ENCODE measurements at regions not wholly inside any gene's neighbourhood (a gene's known extent, or its start where the extent isn't known, plus 50 kb on each side); places are given as distances from the start of the nearest gene placed in this dataset.

DNA sequence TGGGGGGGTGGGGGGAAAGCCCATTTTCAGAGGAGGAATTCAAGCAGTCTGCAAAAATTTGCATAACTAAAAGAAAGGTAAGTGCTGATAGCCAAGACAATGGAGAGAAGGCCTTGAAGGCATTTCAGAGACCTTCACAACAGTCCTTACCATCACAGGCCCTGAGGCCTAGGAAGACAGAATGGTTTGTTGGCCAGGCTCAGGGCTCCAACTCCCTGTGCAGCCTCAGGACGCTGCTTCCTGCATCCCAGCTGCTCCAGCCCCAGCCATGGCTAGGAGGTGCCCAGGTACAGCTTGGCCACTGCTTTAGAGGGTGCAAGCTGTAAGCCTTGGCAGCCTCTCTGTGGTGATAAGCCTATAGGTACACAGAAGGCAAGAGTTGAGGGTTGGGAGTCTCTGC lies 571.6 kb downstream of the MATN1 start:
- CTCF ChIA-PET = no interaction called here
- H3K27ac ChIP-seq = no peak overlapping the region
- no peak for DNase-seq (ENCODE audit: low spot score)
- POLR2A ChIA-PET (ENCODE audit: low non-redundant PET) = no interaction called here
- TF ChIP-seq, protein P1, sequence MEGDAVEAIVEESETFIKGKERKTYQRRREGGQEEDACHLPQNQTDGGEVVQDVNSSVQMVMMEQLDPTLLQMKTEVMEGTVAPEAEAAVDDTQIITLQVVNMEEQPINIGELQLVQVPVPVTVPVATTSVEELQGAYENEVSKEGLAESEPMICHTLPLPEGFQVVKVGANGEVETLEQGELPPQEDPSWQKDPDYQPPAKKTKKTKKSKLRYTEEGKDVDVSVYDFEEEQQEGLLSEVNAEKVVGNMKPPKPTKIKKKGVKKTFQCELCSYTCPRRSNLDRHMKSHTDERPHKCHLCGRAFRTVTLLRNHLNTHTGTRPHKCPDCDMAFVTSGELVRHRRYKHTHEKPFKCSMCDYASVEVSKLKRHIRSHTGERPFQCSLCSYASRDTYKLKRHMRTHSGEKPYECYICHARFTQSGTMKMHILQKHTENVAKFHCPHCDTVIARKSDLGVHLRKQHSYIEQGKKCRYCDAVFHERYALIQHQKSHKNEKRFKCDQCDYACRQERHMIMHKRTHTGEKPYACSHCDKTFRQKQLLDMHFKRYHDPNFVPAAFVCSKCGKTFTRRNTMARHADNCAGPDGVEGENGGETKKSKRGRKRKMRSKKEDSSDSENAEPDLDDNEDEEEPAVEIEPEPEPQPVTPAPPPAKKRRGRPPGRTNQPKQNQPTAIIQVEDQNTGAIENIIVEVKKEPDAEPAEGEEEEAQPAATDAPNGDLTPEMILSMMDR (conservative IDR thresholded peaks at IDR 0.05; ENCODE audit: low read depth) = no peak

DNA sequence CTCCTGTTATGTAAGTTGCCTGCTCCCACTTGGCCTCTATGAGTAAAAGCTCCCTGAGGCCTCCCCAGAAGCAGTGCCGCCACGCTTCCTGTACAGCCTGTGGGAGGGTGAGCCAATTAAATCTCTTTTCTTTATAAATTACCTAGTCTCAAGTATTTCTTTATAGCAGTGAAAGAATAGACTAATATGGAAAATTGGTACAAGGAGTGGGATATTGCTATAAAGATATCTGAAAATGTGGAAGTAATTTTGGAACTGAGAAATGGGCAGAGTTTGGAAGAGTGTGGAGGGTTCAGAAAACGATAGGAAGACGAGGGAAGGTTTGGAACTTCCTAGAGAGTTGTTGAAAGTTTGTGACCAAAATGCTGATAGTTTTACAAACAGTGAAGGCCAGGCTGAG lies 572.3 kb downstream of the MATN1 start:
- no peak overlapping the region for H3K27ac ChIP-seq
- ChIA-PET CTCF (no interaction called here), POLR2A (ENCODE audit: low non-redundant PET) (no interaction called here)
- TF ChIP-seq, protein P1 (conservative IDR thresholded peaks at IDR 0.05; ENCODE audit: low read depth) = no peak
- DNase-seq (ENCODE audit: low spot score) = no peak

DNA sequence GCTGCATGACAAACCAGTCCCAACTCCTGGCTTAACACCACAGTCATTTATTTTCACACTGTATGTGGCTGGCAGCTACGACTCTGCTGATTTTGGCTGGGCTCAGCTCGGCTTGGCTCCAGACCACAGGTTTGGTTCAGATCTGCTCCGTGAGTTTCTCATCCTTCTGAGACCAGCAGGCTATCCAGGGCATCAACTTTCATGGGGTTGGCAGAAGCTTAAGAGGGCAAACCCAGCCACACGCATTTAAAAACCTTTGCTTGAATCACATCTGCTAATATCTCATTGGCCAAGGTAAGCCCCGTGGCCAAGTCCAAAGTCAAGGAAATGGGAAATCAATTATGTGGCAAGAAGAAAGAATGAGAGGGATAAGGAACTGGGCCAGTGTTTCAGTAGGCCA lies 574.2 kb downstream of the MATN1 start:
- CTCF ChIA-PET = no interaction called here
- POLR2A ChIA-PET (ENCODE audit: low non-redundant PET) = no interaction called here
- TF ChIP-seq, protein P1 (conservative IDR thresholded peaks at IDR 0.05; ENCODE audit: low read depth) = no peak
- H3K27ac ChIP-seq = no peak overlapping the region
- DNase-seq (ENCODE audit: low spot score) = no peak

DNA sequence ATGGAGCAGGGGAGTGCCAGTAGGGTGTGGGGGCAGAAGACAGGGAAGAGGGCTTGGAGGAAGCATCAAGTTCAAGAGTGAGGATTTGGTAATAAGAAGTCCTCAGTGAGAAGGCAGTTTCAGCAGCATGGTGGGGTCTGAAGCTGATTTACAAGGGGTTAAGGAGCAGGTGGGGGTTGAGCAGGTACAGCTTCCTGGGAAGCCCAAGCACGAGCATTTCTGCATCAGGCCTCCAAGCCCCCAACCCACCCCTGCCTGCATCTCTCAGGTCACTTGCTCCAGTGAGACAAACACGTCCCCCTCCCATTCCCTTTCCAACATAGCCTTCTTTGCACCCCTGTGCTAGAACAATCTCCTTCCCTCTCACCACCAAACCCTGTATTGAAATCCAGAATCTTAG lies 574.7 kb downstream of the MATN1 start:
- H3K27ac ChIP-seq = no peak overlapping the region
- ChIA-PET POLR2A (ENCODE audit: low non-redundant PET) (no interaction called here), CTCF (no interaction called here)
- TF ChIP-seq, protein P1 (conservative IDR thresholded peaks at IDR 0.05; ENCODE audit: low read depth) = no peak
- no peak for DNase-seq (ENCODE audit: low spot score)

DNA sequence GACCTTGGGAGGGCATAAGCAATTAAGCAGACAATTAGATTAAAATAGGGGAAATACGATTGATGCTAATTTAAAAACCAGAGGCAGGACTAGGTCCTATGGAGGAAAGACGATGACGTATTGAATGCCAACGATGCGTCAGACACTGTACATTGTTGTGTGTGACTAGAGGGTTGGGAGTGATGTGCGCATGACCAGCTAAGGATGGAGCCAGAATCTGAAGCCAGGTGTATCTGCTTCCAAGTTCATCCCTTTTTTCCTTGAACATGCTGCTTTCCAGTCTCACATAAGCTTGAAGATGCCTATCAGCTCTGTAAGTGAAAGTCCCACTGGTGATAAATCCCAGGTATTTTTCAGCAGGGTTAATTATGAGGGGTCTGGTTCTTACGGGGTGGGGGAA lies 576.2 kb downstream of the MATN1 start:
- no peak overlapping the region for H3K27ac ChIP-seq
- DNase-seq (ENCODE audit: low spot score) = no peak
- ChIA-PET CTCF (no interaction called here), POLR2A (ENCODE audit: low non-redundant PET) (no interaction called here)
- TF ChIP-seq, protein P1 (conservative IDR thresholded peaks at IDR 0.05; ENCODE audit: low read depth) = no peak

DNA sequence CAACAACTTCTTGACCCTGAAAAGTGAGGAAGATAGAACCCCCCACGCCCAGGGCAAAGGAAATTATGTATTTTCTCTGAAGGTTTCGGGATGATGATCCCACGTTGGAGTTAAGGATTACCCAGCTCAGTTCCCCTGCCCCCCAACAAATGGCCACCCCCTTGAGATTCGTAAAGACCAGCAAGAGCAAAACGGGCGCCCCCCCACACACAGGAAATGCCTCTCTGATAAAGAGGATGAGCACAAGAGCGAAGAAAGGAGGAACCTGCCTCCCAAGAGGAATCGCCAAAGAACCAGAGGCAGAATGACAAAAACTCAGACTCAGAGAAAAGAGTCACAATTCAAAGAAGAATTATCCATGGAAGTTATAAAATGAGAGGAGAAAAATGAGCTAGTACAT lies 576.9 kb downstream of the MATN1 start:
- ChIA-PET POLR2A (ENCODE audit: low non-redundant PET) (no interaction called here), CTCF (no interaction called here)
- TF ChIP-seq, protein P1 (conservative IDR thresholded peaks at IDR 0.05; ENCODE audit: low read depth) = no peak
- no peak for DNase-seq (ENCODE audit: low spot score)
- no peak overlapping the region for H3K27ac ChIP-seq

DNA sequence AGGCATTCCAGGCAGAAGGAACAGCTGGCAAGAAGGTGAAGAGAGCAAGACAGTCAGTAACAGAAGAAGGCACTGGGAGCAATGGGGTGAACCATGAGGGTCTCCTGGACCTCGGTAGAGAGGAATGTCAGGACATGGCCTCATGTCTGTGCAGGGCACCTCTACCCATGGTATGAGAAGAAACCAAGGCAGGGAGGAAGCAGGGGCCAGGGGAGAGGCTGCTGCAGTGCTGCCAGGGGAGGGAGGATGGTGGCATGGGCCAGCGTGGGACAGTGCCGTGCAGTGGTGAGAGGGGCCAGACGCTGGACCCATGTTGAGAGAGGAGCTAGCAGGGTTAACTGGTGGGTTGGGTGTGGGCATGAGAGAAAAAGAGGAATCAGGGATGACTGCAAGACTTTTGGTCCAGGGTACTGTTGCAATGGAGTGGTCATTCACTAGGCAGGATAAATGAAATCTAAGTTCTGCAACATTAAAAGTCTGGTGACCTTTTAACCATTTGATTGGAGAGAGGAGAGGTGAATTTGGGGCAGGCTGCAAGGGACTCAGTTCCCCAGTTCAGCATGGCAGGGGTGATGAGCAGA lies 577.6 kb downstream of the MATN1 start:
- ChIA-PET POLR2A (ENCODE audit: low non-redundant PET) (no interaction called here), CTCF (interaction anchor here (0.6 kb wide), 1 partner anchor 385 kb away, joined by 3 read pairs; no protein-coding TSS in a partner anchor)
- TF ChIP-seq, protein P1 (conservative IDR thresholded peaks at IDR 0.05; ENCODE audit: low read depth) = no peak
- H3K27ac ChIP-seq = no peak overlapping the region
- DNase-seq (ENCODE audit: low spot score) = no peak

All from RWPE1 (cell line).